RWPE1 (cell line): ENCODE measurements at regions not wholly inside any gene's neighbourhood (a gene's known extent, or its start where the extent isn't known, plus 50 kb on each side); places are given as distances from the start of the nearest gene placed in this dataset.
"Not testable (repeated sequence)": the region's sequence is repeated elsewhere in the genome, so short reads cannot be mapped to it uniquely, and the experiment has no call there.

ENCODE experiments used
- CTCF ChIA-PET: fragments of 350-600 bp; sonication (Branson Sonifier 250); formaldehyde crosslinking; extraction: SDS; loops from one replicate; lab custom pipeline; 2021; lab: Yijun Ruan, JAX
- POLR2A ChIA-PET: fragments of 400-600 bp; formaldehyde crosslinking; extraction: SDS; loops from one replicate; lab custom pipeline; 2020; ENCODE audit warnings: antibody characterized with exemption; ENCODE audit not compliant: low non-redundant PET; lab: Yijun Ruan, JAX
- DNase-seq: peaks from one replicate; pipeline ENCODE4 v3.0.0; 2012; ENCODE audit warnings: low spot score
- H3K27ac ChIP-seq: fragments of 450-650 bp; 2 replicates; pipeline ENCODE4 v1.5.1; 2017
- TF ChIP-seq, protein P1 (sequence below): fragments of 450-650 bp; conservative IDR thresholded peaks from 2 replicates; pipeline ENCODE4 v1.5.1; 2017; ENCODE audit warnings: low read depth, mild to moderate bottlenecking

DNA sequence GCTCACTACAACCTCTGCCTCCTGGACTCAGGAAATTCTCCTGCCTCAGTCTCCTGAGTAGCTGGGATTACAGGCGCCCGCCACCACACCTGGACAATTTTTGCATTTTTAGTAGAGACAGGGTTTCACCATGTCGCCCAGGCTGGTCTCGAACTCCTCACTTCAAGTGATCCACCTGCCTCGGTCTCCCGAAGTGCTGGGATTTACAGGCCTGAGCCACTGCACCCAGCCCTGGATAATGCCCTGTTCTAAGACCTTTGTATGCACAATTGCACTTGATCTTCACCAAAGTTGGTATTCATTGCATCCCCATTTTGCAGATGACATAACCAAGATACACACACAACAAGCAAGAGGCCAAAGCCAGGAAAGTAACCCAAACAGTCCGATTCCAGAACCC lies 97.7 kb upstream of the CARD11 start:
- no peak for DNase-seq
- POLR2A ChIA-PET: no interaction called here
- CTCF ChIA-PET: interaction anchor here (0.6 kb wide), 1 partner anchor 13 kb away, joined by 3 read pairs; no protein-coding TSS in a partner anchor
- no peak overlapping the region for H3K27ac ChIP-seq
- TF ChIP-seq, protein P1, sequence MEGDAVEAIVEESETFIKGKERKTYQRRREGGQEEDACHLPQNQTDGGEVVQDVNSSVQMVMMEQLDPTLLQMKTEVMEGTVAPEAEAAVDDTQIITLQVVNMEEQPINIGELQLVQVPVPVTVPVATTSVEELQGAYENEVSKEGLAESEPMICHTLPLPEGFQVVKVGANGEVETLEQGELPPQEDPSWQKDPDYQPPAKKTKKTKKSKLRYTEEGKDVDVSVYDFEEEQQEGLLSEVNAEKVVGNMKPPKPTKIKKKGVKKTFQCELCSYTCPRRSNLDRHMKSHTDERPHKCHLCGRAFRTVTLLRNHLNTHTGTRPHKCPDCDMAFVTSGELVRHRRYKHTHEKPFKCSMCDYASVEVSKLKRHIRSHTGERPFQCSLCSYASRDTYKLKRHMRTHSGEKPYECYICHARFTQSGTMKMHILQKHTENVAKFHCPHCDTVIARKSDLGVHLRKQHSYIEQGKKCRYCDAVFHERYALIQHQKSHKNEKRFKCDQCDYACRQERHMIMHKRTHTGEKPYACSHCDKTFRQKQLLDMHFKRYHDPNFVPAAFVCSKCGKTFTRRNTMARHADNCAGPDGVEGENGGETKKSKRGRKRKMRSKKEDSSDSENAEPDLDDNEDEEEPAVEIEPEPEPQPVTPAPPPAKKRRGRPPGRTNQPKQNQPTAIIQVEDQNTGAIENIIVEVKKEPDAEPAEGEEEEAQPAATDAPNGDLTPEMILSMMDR: no peak

DNA sequence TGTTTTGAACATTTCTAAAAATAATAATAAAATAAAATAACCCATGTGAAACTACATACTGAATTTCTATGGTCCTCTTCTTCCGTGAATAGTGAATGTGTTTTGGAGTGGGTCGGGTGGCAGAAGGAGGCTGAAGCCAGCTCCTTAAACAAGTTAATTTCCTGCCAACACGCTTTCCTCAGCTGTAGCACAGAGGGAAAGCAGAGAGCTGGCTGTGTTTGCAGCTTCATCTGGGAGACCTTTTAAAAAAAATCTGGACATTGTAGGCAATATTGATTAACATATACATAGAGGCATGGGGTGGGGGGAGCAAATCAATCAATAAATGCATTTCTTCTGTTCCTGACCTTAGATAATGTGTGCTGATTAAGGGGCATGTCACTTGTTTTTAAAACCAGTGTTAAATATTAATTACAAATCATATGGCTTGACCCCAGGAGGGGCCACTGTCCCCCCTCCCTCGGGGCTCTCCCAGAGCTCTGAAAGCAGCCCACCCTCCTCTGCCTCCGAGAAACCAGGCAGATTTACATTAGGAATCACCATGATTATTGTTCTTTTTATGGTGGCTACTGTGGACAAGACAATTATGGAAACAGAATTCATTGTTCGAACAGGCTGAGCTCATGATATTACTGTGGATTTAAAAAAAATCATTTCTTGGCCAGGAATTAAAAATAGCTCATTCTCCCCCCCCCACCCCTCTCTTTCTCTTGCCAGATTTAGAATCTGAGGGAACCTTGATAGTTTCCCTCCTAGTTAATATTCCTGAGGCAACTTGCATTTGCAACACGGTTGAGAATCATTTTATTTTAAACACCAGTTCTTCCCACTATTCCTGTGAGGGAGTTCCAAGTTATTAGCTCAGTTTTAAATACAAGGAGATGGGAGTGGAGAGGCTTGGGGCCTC lies 100.5 kb upstream of the CARD11 start:
- DNase-seq: no peak
- no peak overlapping the region for H3K27ac ChIP-seq
- TF ChIP-seq, protein P1: no peak
- POLR2A ChIA-PET: no interaction called here
- CTCF ChIA-PET: interaction anchor here (0.6 to 0.7 kb wide), 4 partner anchors 114 to 1486 kb away, joined by 3 read pairs; no protein-coding TSS in a partner anchor

DNA sequence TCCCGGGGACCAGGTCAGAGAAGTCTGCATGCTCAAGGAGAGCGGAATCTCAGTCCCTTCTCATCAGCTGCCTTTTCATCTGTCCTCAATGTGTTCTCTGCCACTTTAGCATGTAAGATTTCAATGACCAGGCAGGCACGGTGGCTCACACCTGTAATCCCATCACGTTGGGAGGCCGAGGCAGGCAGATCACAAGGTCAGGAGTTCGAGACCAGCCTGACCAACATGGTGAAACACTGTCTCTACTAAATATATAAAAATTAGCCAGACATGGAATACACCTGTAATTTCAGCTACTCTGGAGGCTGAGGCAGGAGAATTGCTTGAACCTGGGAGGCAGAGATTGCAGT lies 101.1 kb upstream of the CARD11 start:
- CTCF ChIA-PET: interaction anchor here (0.6 to 0.7 kb wide), 4 partner anchors 113 to 1486 kb away, joined by 3 read pairs; no protein-coding TSS in a partner anchor
- DNase-seq, H3K27ac ChIP-seq, POLR2A ChIA-PET: not testable (repeated sequence)

DNA sequence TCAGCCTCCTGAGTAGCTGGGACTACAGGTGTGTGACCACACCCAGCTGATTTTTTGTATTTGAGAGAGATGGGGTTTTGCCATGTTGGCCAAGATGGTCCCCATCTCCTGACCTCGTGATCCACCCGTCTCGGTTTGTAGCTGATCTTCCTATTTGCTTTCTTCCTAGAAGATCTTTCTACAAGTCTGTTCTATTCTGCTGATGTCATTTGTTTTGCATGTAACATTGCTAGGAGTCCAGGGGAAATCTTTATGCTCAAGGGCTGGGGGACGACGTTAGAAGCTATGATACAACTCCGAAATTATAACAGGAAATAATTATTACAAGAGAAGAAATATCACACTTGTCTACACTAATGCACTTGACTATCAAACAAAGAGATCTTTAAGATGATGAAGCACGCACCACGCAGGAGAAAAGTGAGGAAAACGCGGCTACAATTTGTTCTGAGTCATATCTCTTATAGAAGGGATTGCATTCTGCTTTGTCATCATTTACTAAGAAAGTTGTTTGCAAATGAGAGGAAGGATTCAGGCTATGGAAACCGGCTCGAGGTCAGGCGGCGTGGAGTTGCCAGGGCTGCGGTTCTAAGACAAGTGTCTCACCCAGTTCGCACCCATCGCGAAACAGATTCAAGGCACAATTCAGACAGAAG lies 103.0 kb upstream of the CARD11 start:
- TF ChIP-seq, protein P1: no peak
- CTCF ChIA-PET: interaction anchor here (0.6 kb wide), 2 partner anchors 227 to 765 kb away, joined by 3 to 4 read pairs; no protein-coding TSS in a partner anchor
- peak; percentile 36 for DNase-seq
- H3K27ac ChIP-seq: no peak overlapping the region
- POLR2A ChIA-PET: no interaction called here

DNA sequence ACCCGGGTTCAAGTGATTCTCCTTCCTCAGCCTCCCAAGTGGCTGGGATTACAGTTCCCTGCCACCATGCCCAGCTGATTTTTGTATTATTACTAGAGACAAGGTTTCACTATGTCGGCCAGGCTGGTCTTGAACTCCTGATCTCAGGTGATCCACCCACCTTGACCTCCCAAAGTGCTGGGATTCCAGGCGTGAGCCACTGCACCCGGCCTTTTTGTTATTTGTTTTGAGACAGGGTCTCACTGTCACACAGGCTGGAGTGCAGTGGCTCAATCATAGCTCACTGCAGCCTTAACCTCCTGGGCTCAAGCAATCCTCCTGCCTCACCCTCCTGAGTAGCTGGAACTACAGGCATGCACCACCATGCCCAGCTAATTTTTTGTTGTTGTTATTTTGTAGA lies 104.8 kb upstream of the CARD11 start:
- CTCF ChIA-PET, H3K27ac ChIP-seq, POLR2A ChIA-PET: not testable (repeated sequence)

DNA sequence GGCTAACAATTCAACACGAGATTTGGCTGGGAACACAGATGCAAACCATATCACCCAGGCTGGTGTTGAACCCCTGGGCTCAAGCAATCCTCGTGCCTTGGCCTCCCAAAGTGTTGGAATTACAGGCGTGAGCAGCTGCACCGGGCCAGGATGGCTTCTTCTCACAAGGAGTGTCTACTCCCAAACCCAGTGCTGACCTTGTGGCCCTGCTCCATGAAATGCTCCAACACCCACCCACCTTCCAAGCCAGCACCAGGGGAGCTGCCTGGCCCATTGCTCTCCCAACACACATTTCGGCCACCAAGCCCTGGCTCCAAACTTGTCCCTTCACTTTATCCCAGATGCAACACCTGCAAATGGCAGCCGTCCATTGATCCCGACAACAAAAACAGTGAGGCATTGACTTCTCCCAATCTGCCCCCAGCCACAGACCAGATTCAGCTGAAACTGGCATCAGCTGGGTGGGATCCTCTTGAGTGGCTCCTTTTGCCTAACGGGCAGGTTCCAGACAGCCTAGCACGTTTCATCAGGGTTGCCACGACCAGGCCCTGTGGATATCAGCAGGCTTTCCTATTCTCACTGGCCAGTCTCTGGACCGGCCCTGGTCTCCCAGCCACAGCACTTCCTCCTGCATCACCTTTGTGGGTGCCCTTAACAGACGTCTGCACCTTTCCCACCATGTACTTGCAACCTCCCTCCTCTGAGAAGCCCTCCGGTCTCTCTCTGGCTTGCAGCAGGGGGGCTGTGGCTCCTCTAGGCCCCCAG lies 105.7 kb upstream of the CARD11 start:
- POLR2A ChIA-PET: no interaction called here
- TF ChIP-seq, protein P1: no peak
- CTCF ChIA-PET: no interaction called here
- no peak for DNase-seq
- no peak overlapping the region for H3K27ac ChIP-seq

More for the DNA sequence above, 104.8 kb upstream of the CARD11 start:
- DNase-seq: not testable (repeated sequence)

DNA sequence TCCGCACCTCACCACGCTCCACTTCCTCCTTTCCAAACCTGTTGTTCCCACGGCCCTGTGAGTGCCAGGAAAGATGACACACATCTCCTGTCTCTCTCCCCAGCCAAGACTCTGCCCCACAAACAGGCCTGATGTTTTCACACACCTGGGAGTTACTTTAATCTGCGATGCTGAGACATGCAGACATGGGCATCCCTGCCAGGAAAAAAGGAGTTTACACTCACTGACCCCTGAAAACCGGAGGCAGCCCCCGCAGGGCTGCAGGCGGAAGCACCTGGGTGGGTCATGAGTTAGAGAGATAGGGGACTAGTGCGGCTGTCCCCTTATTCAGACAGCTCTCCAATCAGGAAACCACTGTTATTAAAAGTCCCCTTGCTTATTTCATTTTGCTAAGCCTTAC lies 106.4 kb upstream of the CARD11 start:
- CTCF ChIA-PET: interaction anchor here (0.5 kb wide), 1 partner anchor 531 kb away, joined by 4 read pairs; no protein-coding TSS in a partner anchor
- DNase-seq: no peak
- POLR2A ChIA-PET: no interaction called here
- no peak overlapping the region for H3K27ac ChIP-seq
- TF ChIP-seq, protein P1: no peak
